CD4-positive, CD25-positive, alpha-beta regulatory T cell (primary cell): ENCODE measurements at regions not wholly inside any gene's neighbourhood (a gene's known extent, or its start where the extent isn't known, plus 50 kb on each side); places are given as distances from the start of the nearest gene placed in this dataset.
"Not testable (repeated sequence)": the region's sequence is repeated elsewhere in the genome, so short reads cannot be mapped to it uniquely, and the experiment has no call there.

Source experiments
- ATAC-seq, 2 donors: fragments of 150-1000 bp; cut with Tn5 transposase; one replicate each; pipeline ENCODE4 v1.10.0; 2021; ENCODE audit warnings: low read depth in 2 of 2, moderate number of reproducible peaks in 2 of 2, moderate library complexity in 1 of 2
- DNase-seq, 3 donors: peaks; one replicate each; pipeline versions ENCODE4 v3.0.0 to v3.0.0-alpha.2; 2012 to 2022; ENCODE audit warnings: mixed read lengths in 1 of 3
- H3K27ac ChIP-seq: one replicate; pipeline ENCODE4 v1.7.0; 2013; ENCODE audit warnings: mild to moderate bottlenecking, low read length; ENCODE audit not compliant: insufficient read depth, poor library complexity, severe bottlenecking
- H3K27me3 ChIP-seq: one replicate; pipeline ENCODE4 v1.7.0; 2013; ENCODE audit warnings: low read length; ENCODE audit not compliant: control insufficient read depth, insufficient read depth
- H3K36me3 ChIP-seq: one replicate; pipeline ENCODE4 v1.7.0; 2013; ENCODE audit warnings: mild to moderate bottlenecking, low read length, moderate library complexity; ENCODE audit not compliant: control insufficient read depth, insufficient read depth
- H3K4me1 ChIP-seq: 2 replicates; pipeline ENCODE4 v1.7.0; 2013; ENCODE audit warnings: mild to moderate bottlenecking, low read length; ENCODE audit not compliant: insufficient read depth, control insufficient read depth, poor library complexity, severe bottlenecking
- H3K4me3 ChIP-seq: one replicate; pipeline ENCODE4 v1.7.0; 2013; ENCODE audit warnings: low read depth, mild to moderate bottlenecking, low read length, moderate library complexity
- H3K9me3 ChIP-seq, 2 experiments: 1 replicate in 1 of 2; 2 replicates in 1 of 2; pipeline ENCODE4 v1.7.0; 2013; ENCODE audit warnings: low read length in 2 of 2, mild to moderate bottlenecking in 1 of 2, moderate library complexity in 1 of 2; ENCODE audit not compliant: control insufficient read depth in 2 of 2
- H3K27ac Mint-ChIP-seq, 3 donors: one replicate each; pipeline ENCODE4 v1.8.0; 2020 to 2022; ENCODE audit warnings: mild to moderate bottlenecking in 3 of 3, mixed read lengths in 3 of 3, moderate library complexity in 2 of 3
- H3K27me3 Mint-ChIP-seq: one replicate; pipeline ENCODE4 v1.8.0; 2022; ENCODE audit warnings: mild to moderate bottlenecking, mixed read lengths
- H3K36me3 Mint-ChIP-seq: one replicate; pipeline ENCODE4 v1.8.0; 2020; ENCODE audit warnings: mixed read lengths
- H3K4me1 Mint-ChIP-seq, 4 donors: one replicate each; pipeline ENCODE4 v1.8.0; 2020 to 2022; ENCODE audit warnings: mixed read lengths in 4 of 4, mild to moderate bottlenecking in 1 of 4
- H3K4me3 Mint-ChIP-seq, 4 donors: one replicate each; pipeline ENCODE4 v1.8.0; 2020 to 2022; ENCODE audit warnings: mild to moderate bottlenecking in 4 of 4, mixed read lengths in 4 of 4, moderate library complexity in 3 of 4
- H3K9me3 Mint-ChIP-seq, 7 donors: one replicate each; pipeline ENCODE4 v1.8.0; 2020 to 2022; ENCODE audit warnings: mixed read lengths in 7 of 7, mild to moderate bottlenecking in 3 of 7, moderate library complexity in 2 of 7

- no peak for DNase-seq
- H3K27me3 ChIP-seq = no peaks in the 10 kb centered on the region
- no peak overlapping the region for H3K4me3 ChIP-seq
- Mint-ChIP-seq H3K27me3 (peaks cover 4% of the 10 kb centered on the region), H3K27ac (no peak overlapping the region), H3K4me1 (no peaks in the 10 kb centered on the region), H3K9me3 (peaks cover 0 to 14% (median 4%) of the 10 kb centered on the region in 7 donors), H3K36me3 (no peaks in the 10 kb centered on the region), H3K4me3 (no peak overlapping the region)
- peaks cover 0 to 2% of the 10 kb centered on the region in 2 experiments for H3K9me3 ChIP-seq
- no peaks in the 10 kb centered on the region for H3K36me3 ChIP-seq
- ATAC-seq = no peak
- no peaks in the 10 kb centered on the region for H3K4me1 ChIP-seq
- no peak overlapping the region for H3K27ac ChIP-seq
Measured at GRCh38 chr12:131318045-131318685, 364.5 kb downstream of the ADGRD1 start.

GRCh38 chr12:131321988-131322387 lies 368.3 kb downstream of the ADGRD1 start:
- Histone ChIP-seq H3K4me3 (no peak overlapping the region), H3K9me3 (peaks cover 0 to 2% of the 10 kb centered on the region in 2 experiments), H3K36me3 (no peaks in the 10 kb centered on the region), H3K27ac (no peak overlapping the region), H3K27me3 (no peaks in the 10 kb centered on the region), H3K4me1 (no peaks in the 10 kb centered on the region)
- peaks cover 0 to 14% (median 5%) of the 10 kb centered on the region in 7 donors for H3K9me3 Mint-ChIP-seq
- peaks cover 4% of the 10 kb centered on the region for H3K27me3 Mint-ChIP-seq
- no peak overlapping the region for H3K4me3 Mint-ChIP-seq
- no peak overlapping the region for H3K27ac Mint-ChIP-seq
- DNase-seq (no peak), ATAC-seq (no peak)
- no peaks in the 10 kb centered on the region for H3K36me3 Mint-ChIP-seq
- H3K4me1 Mint-ChIP-seq = no peaks in the 10 kb centered on the region

GRCh38 chr12:131322460-131322859 lies 368.8 kb downstream of the ADGRD1 start:
- not testable (repeated sequence) for H3K4me3 Mint-ChIP-seq, ATAC-seq, H3K4me1 Mint-ChIP-seq, H3K27ac Mint-ChIP-seq, H3K4me3 ChIP-seq, H3K36me3 Mint-ChIP-seq, H3K27me3 ChIP-seq, DNase-seq, H3K27ac ChIP-seq, H3K4me1 ChIP-seq, H3K9me3 ChIP-seq, H3K27me3 Mint-ChIP-seq, H3K36me3 ChIP-seq
- H3K9me3 Mint-ChIP-seq = peaks cover 0 to 14% (median 5%) of the 10 kb centered on the region in 7 donors

- H3K9me3 Mint-ChIP-seq = peaks cover 0 to 5% (median 2%) of the 10 kb centered on the region in 7 donors
- Histone ChIP-seq H3K4me3 (no peak overlapping the region), H3K27me3 (no peaks in the 10 kb centered on the region), H3K27ac (no peak overlapping the region), H3K4me1 (no peaks in the 10 kb centered on the region), H3K9me3 (peaks cover 0 to 2% of the 10 kb centered on the region in 2 experiments), H3K36me3 (no peaks in the 10 kb centered on the region)
- no peaks in the 10 kb centered on the region for H3K4me1 Mint-ChIP-seq
- H3K4me3 Mint-ChIP-seq = no peak overlapping the region
- peaks cover 3% of the 10 kb centered on the region for H3K27me3 Mint-ChIP-seq
- H3K36me3 Mint-ChIP-seq = no peaks in the 10 kb centered on the region
- ATAC-seq = no peak
- no peak for DNase-seq
- H3K27ac Mint-ChIP-seq = no peak overlapping the region
Measured at GRCh38 chr12:131323879-131324278, 370.2 kb downstream of the ADGRD1 start.

- ATAC-seq (no peak), DNase-seq (no peak)
- Mint-ChIP-seq H3K9me3 (peaks cover 0 to 3% (median 0%) of the 10 kb centered on the region in 7 donors), H3K4me1 (no peaks in the 10 kb centered on the region), H3K36me3 (no peaks in the 10 kb centered on the region), H3K4me3 (no peak overlapping the region), H3K27ac (no peak overlapping the region), H3K27me3 (no peaks in the 10 kb centered on the region)
- Histone ChIP-seq H3K27me3 (no peaks in the 10 kb centered on the region), H3K4me3 (no peak overlapping the region), H3K36me3 (no peaks in the 10 kb centered on the region), H3K9me3 (no peaks in the 10 kb centered on the region), H3K4me1 (no peaks in the 10 kb centered on the region), H3K27ac (no peak overlapping the region)
Measured at GRCh38 chr12:131327521-131328488, 374.1 kb downstream of the ADGRD1 start.

GRCh38 chr12:131328861-131329845 lies 375.4 kb downstream of the ADGRD1 start:
- H3K27me3 ChIP-seq, H3K27me3 Mint-ChIP-seq, H3K9me3 ChIP-seq, H3K36me3 ChIP-seq, H3K27ac Mint-ChIP-seq, H3K4me1 Mint-ChIP-seq, DNase-seq, H3K4me1 ChIP-seq, H3K4me3 ChIP-seq, H3K4me3 Mint-ChIP-seq, H3K36me3 Mint-ChIP-seq, H3K9me3 Mint-ChIP-seq, ATAC-seq, H3K27ac ChIP-seq: not testable (repeated sequence)

- H3K4me3 ChIP-seq = no peak overlapping the region
- peaks cover 0 to 1% (median 0%) of the 10 kb centered on the region in 7 donors for H3K9me3 Mint-ChIP-seq
- DNase-seq (no peak), ATAC-seq (no peak)
- no peaks in the 10 kb centered on the region for H3K36me3 Mint-ChIP-seq
- H3K4me3 Mint-ChIP-seq = no peak overlapping the region
- no peaks in the 10 kb centered on the region for H3K4me1 Mint-ChIP-seq
- H3K27me3 ChIP-seq = no peaks in the 10 kb centered on the region
- H3K4me1 ChIP-seq = no peaks in the 10 kb centered on the region
- H3K27ac ChIP-seq = no peak overlapping the region
- no peaks in the 10 kb centered on the region for H3K27me3 Mint-ChIP-seq
- H3K36me3 ChIP-seq = no peaks in the 10 kb centered on the region
- H3K27ac Mint-ChIP-seq = no peak overlapping the region
- no peaks in the 10 kb centered on the region for H3K9me3 ChIP-seq
Measured at GRCh38 chr12:131330106-131330815, 376.6 kb downstream of the ADGRD1 start.
